ENCODE measurements at regions not wholly inside any gene's neighbourhood (a gene's known extent, or its start where the extent isn't known, plus 50 kb on each side); places are given as distances from the start of the nearest gene placed in this dataset.
"Not testable (repeated sequence)": the region's sequence is repeated elsewhere in the genome, so short reads cannot be mapped to it uniquely, and the experiment has no call there.

DNA sequence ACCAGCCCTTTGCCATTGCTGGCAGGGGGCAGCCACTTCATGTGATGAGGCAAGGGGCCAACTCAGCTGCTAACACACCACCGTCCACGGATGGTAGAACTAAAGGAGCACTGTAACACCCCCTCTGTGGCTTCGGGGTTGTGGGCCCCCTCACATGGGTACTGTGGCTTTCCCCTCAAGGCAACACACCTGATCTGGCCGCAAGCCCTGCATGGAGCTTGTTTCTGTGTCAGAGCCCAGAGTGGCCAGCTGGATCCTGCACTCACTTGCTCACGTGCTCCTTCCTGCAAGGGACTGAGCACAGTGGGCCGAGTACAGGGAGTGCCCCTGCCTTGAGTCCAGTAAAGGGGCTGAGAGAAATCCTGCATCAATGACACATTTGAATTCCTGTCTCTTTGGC, 507.4 kb upstream of the SMC2 start:
- intact Hi-C loops (cut with DNase I): no loop called here

DNA sequence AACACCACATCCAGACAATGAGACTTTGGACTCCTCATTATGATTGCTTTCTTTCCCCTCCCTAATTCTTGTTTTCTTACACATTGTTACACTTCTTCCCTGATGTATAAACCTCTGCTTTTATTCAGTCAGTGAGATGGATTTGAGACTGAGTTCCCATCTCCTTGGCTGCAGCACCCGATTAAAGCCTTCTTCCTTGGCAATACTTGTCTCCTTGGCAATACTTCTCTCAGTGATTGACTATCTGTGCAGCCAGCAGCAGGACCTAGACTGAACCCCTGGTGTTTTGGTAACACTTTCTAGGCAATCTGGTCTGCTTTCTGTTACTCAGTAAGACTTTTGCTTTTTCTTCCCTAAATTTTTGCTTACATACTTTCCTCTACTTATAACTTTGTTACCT, 492.8 kb upstream of the SMC2 start:
- intact Hi-C loops (cut with DNase I): no loop called here
- no peak for DNase-seq

More for the DNA sequence above, 507.4 kb upstream of the SMC2 start:
- DNase-seq: peak in 2 of 10 donors; percentile 57 to 76

DNA sequence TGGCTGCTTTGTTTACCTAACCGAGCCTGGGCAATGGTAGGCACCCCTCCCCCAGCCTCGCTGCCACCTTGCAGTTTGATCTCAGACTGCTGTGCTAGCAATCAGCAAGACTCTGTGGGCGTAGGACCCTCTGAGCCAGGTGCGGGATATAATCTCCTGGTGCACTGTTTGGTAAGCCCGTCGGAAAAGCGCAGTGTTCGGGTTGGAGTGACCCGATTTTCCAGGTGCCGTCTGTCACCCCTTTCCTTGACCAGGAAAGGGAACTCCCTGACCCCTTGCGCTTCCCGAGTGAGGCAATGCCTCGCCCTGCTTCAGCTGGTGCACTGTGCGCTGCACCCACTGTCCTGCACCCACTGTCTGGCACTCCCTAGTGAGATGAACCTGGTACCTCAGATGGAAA, 482.2 kb upstream of the SMC2 start:
- DNase-seq: peak in 1 of 10 donors; percentile 55
- intact Hi-C loops (cut with DNase I): not testable (repeated sequence)

- no peak for DNase-seq
- intact Hi-C loops (cut with DNase I): no loop called here
Observed at GRCh38 chr9:103615994-103616393, 478.1 kb upstream of the SMC2 start.

- intact Hi-C loops (cut with DNase I): no loop called here
- DNase-seq: no peak
Observed at GRCh38 chr9:103617046-103617445, 477.1 kb upstream of the SMC2 start.

DNA sequence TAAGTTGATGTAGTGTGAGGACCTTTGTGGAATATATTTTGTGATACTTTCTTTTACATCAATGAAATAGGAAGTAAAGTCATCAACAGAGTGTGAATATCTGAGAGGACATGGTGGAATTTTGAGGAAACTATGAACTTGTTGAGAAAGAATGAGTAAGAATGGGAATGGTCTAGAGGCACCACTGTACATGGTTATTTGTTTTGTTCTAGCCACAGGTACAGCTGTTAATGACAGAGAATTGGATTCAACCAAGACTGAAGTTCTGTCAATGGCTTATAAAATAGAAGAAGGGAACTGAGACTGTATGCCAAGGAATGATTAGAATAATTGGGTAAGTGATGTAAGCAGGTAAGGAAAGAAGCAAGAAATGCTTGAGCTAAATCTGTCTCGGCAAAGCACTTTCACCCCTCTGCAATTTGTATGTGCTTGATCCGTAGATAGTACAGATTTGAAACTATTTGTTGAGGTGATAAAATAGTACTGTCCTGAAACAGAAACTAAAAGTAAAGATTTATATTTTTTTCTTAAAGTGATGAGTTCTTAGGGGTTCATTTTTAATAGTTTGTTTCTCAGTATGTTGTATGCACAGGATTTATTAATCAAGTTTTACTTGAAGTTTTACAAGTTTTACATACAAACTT, 468.8 kb upstream of the SMC2 start:
- no peak for DNase-seq

DNA sequence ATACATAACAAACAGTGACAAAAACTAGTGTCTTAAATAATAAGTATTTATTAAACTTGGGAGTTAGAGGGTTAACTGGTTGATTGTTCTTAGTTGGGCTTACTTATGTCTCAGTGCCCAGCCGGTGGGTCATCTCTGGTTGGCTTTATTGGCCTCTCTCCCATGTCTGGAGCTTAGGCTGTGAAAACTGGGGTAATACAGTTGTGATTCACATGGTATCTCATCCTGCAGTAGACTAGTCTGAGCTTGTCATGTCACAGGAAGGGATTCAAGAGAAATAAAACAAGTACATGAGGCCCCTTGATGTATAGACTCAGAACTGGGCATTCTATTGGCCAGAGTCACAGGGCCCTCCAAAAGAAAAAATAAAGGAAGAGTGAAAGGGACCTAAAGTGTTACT, 466.4 kb upstream of the SMC2 start:
- no peak for DNase-seq
- intact Hi-C loops (cut with DNase I): no loop called here

More for the DNA sequence above, 468.8 kb upstream of the SMC2 start:
- intact Hi-C loops (cut with DNase I): no loop called here

- intact Hi-C loops (cut with DNase I): no loop called here
- no peak for DNase-seq
Observed at GRCh38 chr9:103649086-103649485, 445.0 kb upstream of the SMC2 start.

GRCh38 chr9:103658156-103658555, 436.0 kb upstream of the SMC2 start:
- peak in 1 of 10 donors; percentile 39 for DNase-seq
- intact Hi-C loops (cut with DNase I): no loop called here

DNA sequence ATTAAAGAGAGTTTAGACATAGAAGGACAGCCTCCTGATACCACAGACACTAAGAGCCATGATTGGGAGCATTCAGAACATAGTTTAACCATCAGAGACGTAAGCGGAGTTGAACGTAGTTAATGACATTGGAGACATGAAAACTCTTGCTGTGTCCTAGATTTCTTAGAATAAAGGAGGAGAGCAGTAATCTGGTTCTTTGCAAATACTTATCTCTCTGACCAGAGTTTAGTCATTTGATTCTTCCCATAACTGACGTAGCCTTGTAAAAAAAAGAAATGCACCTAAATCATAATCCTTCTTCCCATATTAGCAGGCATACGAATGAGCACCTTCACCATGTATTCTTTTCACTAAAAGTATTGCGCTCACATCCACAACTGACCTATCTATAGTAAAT, 433.3 kb upstream of the SMC2 start:
- intact Hi-C loops (cut with DNase I): no loop called here
- no peak for DNase-seq

DNA sequence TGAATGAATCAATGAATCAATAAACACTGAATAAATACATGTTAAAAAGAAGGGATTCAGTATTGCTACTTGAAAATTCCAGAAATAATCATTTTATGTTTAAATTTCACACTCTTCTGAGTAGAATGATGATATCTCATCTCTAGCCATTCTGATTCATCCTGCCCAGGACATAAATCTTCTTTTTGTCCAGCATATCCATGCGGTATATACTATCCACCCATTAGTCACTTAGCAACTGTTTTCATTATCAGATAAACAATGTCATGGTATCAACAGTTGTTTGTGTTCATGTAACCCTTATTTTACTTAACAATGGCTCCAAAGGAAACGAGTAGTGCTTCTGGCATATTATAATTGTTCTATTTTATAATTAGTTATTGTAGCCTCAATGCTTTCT, 432.4 kb upstream of the SMC2 start:
- no peak for DNase-seq
- intact Hi-C loops (cut with DNase I): no loop called here

DNA sequence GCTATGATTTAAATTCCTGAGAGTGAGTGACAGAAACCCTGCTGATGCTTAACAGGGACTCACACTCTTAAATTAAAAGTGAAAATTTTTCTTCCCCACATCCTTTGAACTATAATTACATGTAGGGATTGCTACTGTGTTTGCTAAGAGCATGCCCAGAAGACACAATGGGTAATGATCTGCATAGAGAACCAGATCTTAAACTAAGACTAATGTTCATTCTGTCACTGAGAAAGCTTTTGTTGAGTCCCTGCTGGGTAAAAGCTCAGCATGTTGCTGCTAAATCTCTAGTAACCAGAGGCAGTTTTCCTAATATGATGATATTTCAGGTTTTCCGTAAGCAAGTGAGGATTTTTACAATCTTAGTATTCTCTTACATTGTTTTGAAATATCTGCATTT, 424.8 kb upstream of the SMC2 start:
- intact Hi-C loops (cut with DNase I): no loop called here
- no peak for DNase-seq

DNA sequence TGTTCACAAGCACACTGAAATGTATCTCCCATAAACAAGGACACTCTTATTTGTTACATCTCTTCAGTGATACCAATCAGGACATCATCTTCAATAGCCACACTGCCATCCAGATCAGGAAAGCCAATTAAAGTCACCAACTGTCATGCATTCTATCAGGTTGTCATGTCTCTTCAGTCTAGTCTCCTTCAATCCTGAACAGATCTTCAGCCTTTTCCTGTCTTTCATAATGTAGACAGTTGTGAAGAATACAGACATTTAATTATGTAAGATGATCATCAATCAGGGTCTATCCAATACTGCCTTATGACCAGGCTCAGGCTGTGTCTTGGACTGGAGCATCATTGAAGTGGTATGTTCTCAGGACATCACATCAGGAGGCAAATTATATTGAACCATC, 419.8 kb upstream of the SMC2 start:
- no peak for DNase-seq
- intact Hi-C loops (cut with DNase I): no loop called here

DNA sequence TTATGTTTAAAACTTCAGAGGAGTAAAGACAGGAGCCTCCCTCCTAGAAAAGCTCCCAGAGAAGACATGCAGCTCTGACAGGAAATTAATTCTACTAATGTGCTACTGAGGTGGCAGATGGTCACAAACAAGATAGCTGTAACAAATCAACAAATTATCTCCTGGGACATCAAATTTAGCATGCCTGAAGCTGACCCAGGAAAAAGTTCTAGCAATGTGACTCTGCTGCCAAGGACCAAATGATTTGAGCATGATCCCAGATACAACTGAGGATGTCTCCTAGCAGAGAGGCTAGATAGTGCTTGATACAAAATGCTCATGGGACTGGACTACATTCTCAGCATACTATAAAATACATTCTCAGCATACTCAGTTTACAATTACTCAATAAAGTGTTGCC, 413.5 kb upstream of the SMC2 start:
- no peak for DNase-seq
- intact Hi-C loops (cut with DNase I): no loop called here

DNA sequence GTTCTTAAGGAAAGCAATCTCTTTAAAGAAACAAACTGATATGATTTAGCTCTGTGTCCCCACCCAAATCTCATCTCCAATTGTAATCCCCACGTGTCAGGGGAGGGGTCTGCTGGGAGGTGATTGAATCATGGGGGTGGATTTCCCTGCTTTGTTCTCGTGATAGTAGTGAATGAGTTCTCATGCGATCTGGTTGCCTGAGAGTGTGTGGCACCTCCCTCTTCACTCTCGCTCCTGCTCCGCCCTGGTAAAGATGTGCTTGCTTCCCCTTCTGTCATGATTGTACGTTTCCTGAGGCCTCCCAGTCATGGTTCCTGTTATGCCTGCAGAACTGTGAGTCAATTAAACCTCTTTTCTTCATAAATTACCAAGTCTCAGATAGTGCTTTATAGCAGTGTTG, 412.7 kb upstream of the SMC2 start:
- DNase-seq: peak in 1 of 10 donors; percentile 15
- intact Hi-C loops (cut with DNase I): no loop called here

DNA sequence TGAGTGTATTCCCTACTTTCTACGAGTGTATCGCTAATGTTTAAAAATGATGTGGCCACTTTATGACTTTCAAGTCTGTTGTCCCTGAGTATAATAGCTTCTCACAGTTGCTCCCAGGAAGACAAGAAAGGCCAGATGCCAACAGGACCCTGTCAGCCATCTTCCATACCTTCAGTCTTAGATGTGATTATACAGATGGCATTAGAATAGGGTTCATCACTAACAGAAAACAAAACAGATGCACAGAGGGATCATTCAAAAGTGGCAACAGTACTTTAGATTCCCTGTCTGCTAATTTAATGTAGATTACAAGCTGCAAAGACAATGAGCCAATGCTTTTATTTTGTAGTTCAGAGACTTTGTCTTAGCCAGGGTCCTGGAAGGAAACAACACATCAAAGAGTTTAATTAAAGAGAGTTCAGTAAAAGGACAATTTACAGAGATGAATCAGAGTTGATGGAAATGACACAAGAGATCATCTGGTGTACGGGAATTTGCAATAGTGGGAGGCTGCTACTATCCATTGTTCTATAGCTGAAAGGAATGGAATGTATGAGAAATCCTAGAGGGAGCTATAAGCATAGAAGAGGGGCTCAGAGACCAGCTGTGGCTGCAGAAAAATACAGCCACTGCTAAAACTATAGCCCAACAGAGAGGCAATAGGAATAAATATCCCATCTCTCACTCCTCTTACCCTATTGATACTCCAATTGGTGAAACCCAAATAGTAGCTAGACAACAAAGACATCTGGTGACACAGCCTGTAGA, 393.7 kb upstream of the SMC2 start:
- no peak for DNase-seq
- intact Hi-C loops (cut with DNase I): no loop called here

- no peak for DNase-seq
- intact Hi-C loops (cut with DNase I): no loop called here
Observed at GRCh38 chr9:103702572-103702971, 391.5 kb upstream of the SMC2 start.

DNA sequence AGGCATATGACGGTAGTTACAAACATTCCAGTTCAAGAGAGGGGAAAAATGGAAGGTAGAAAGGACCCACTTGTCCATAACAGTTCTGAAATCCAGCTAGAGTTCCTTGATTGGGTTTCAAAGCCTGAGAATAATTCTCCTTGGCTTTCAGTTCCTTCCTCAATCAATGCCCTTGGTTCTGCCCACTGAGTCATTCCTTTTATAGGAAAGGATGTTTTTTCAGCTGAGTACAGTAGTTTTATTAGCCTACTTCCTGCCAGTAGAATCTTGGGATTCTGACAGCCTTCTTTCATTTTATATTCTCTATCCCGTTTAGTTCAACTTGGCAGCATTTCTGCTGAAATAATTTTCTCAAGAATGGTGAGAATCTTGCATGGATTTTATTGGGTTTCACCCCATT, 386.9 kb upstream of the SMC2 start:
- intact Hi-C loops (cut with DNase I): no loop called here
- DNase-seq: no peak

DNA sequence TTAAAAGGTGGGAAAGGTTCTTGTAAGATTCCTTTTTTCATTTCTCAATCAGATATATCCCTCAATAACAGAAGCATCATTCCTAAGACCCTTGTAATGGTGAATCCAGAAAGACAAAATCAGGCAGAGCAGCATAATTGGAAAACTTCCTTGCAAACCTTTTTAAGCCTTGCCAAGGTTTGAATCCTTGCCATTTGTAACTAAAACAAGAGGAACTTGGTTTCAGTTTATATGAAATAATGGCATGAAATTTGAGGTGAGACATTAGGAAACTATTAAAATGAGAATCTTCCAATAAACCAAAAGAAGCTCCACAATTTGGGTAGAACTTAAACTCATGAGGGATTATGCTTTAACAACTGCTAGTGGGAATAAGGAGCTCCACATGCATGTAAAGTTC, 384.7 kb upstream of the SMC2 start:
- DNase-seq: no peak
- intact Hi-C loops (cut with DNase I): no loop called here

DNA sequence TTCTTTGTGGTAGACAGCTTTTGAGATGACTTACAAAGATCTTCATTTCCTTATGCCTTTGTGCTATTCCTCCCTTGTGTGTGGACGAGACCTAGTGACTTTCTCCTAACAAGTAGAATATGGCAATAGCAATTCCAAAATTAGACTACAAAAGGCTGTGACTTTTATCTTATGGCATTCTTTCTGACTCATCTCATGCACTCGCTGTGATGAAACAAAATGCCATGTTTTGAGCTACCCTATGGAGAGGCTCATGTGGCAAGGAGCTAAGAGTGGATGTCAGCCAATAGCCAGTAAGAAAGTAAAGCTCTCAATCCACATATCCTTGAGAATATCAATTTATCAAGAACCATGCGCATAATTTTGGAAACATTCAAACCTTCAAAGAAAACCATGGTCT, 380.5 kb upstream of the SMC2 start:
- DNase-seq: no peak
- intact Hi-C loops (cut with DNase I): no loop called here

DNA sequence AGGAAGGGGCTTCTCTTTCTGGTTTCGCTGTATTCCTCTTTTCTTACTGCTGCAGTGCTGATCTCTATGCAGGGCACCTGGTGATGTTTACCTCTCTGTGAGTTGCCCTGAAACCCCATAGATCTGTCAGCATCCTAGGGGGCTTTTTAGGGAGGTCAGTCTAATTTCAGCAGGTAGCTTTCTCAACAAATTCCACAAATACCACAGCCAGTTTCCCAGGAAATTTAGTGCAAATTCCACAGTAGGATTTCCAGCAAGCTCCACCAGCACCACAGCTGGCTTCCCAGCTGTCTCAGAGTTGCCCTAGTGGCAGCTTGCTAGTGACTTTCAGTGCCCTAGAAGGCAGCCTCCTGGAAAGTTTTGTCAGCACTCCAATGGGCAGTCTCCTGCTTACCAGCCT, 379.1 kb upstream of the SMC2 start:
- intact Hi-C loops (cut with DNase I): no loop called here
- peak in 1 of 10 donors; percentile 28 for DNase-seq

GRCh38 chr9:103721056-103721455, 373.1 kb upstream of the SMC2 start:
- intact Hi-C loops (cut with DNase I): no loop called here
- no peak for DNase-seq

All from posterior cingulate gyrus (tissue), 11 donors.